ENCODE measurements at regions not wholly inside any gene's neighbourhood (a gene's known extent, or its start where the extent isn't known, plus 50 kb on each side); places are given as distances from the start of the nearest gene placed in this dataset.

GRCh38 chr4:30844861-30845582, 124.9 kb downstream of the PCDH7 start:
- H3K36me3 ChIP-seq (ENCODE audit: low read depth, missing control alignments): no peaks in the 10 kb centered on the region
- TF ChIP-seq POLR2A (IDR thresholded peaks at IDR 0.05) (no peak), CTCF (IDR thresholded peaks at IDR 0.05) (no peak)
- WGBS, 2 donors: 82 to 83% methylated on average over 3 of the region's 3 CpGs
- no peak for DNase-seq
- H3K4me3 ChIP-seq: no peak overlapping the region
- no peaks in the 10 kb centered on the region for H3K27me3 ChIP-seq
- no peak overlapping the region for H3K27ac ChIP-seq
- intact Hi-C loops (cut with DNase I; ENCODE audit: low total_unique reads): no loop called here
- no peaks in the 10 kb centered on the region for H3K4me1 ChIP-seq
- H3K9me3 ChIP-seq: no peaks in the 10 kb centered on the region

- intact Hi-C loops (cut with DNase I; ENCODE audit: low total_unique reads): no loop called here
- H3K27ac ChIP-seq: no peak overlapping the region
- H3K36me3 ChIP-seq (ENCODE audit: low read depth, missing control alignments): no peaks in the 10 kb centered on the region
- no peaks in the 10 kb centered on the region for H3K9me3 ChIP-seq
- no peaks in the 10 kb centered on the region for H3K4me1 ChIP-seq
- H3K4me3 ChIP-seq: no peak overlapping the region
- TF ChIP-seq POLR2A (IDR thresholded peaks at IDR 0.05) (no peak), CTCF (IDR thresholded peaks at IDR 0.05) (no peak)
- WGBS, 2 donors: 51 to 53% methylated on average over 1 of the region's 1 CpG
- no peak for DNase-seq
- no peaks in the 10 kb centered on the region for H3K27me3 ChIP-seq
Measured at GRCh38 chr4:30847167-30847566, 127.0 kb downstream of the PCDH7 start.

- no peaks in the 10 kb centered on the region for H3K9me3 ChIP-seq
- no peak for DNase-seq
- H3K27me3 ChIP-seq: no peaks in the 10 kb centered on the region
- intact Hi-C loops (cut with DNase I; ENCODE audit: low total_unique reads): no loop called here
- H3K4me1 ChIP-seq: no peaks in the 10 kb centered on the region
- no peak overlapping the region for H3K4me3 ChIP-seq
- TF ChIP-seq CTCF (IDR thresholded peaks at IDR 0.05): no peak
- no peak for TF ChIP-seq POLR2A (IDR thresholded peaks at IDR 0.05)
- 84 to 88% methylated on average over 1 of the region's 1 CpG for WGBS, 2 donors
- no peak overlapping the region for H3K27ac ChIP-seq
- no peaks in the 10 kb centered on the region for H3K36me3 ChIP-seq (ENCODE audit: low read depth, missing control alignments)
Measured at GRCh38 chr4:30847958-30848357, 127.8 kb downstream of the PCDH7 start.

GRCh38 chr4:30854531-30854930, 134.4 kb downstream of the PCDH7 start:
- 73 to 82% methylated on average over 3 of the region's 3 CpGs for WGBS, 2 donors
- no peak overlapping the region for H3K27ac ChIP-seq
- no peaks in the 10 kb centered on the region for H3K4me1 ChIP-seq
- no peak for DNase-seq
- H3K4me3 ChIP-seq: no peak overlapping the region
- intact Hi-C loops (cut with DNase I; ENCODE audit: low total_unique reads): no loop called here
- H3K27me3 ChIP-seq: no peaks in the 10 kb centered on the region
- TF ChIP-seq POLR2A (IDR thresholded peaks at IDR 0.05) (no peak), CTCF (IDR thresholded peaks at IDR 0.05) (no peak)
- no peaks in the 10 kb centered on the region for H3K36me3 ChIP-seq (ENCODE audit: low read depth, missing control alignments)
- H3K9me3 ChIP-seq: no peaks in the 10 kb centered on the region

- no peak for TF ChIP-seq POLR2A (IDR thresholded peaks at IDR 0.05)
- no peak for TF ChIP-seq CTCF (IDR thresholded peaks at IDR 0.05)
- WGBS, 2 donors: 83 to 95% methylated on average over 3 of the region's 3 CpGs
- Histone ChIP-seq H3K4me3 (no peak overlapping the region), H3K27me3 (no peaks in the 10 kb centered on the region), H3K9me3 (no peaks in the 10 kb centered on the region), H3K27ac (no peak overlapping the region), H3K4me1 (no peaks in the 10 kb centered on the region), H3K36me3 (ENCODE audit: low read depth, missing control alignments) (no peaks in the 10 kb centered on the region)
- intact Hi-C loops (cut with DNase I; ENCODE audit: low total_unique reads): no loop called here
- no peak for DNase-seq
Measured at GRCh38 chr4:30855232-30855631, 135.1 kb downstream of the PCDH7 start.
